Ectodermal cell (in vitro differentiated cells): ENCODE measurements at regions not wholly inside any gene's neighbourhood (a gene's known extent, or its start where the extent isn't known, plus 50 kb on each side); places are given as distances from the start of the nearest gene placed in this dataset.
"Not testable (repeated sequence)": the region's sequence is repeated elsewhere in the genome, so short reads cannot be mapped to it uniquely, and the experiment has no call there.

ENCODE experiments used
- H3K27ac ChIP-seq: 2 replicates; pipeline ENCODE4 v1.7.0; 2013; ENCODE audit warnings: mild to moderate bottlenecking, low read depth, low read length; ENCODE audit not compliant: insufficient read depth, poor library complexity, severe bottlenecking
- H3K27me3 ChIP-seq: 2 replicates; pipeline ENCODE4 v1.7.0; 2013; ENCODE audit warnings: mild to moderate bottlenecking, low read length; ENCODE audit not compliant: insufficient read depth, control insufficient read depth, poor library complexity, severe bottlenecking
- H3K36me3 ChIP-seq: one replicate; pipeline ENCODE4 v1.7.0; 2013; ENCODE audit warnings: low read length; ENCODE audit not compliant: control insufficient read depth, insufficient read depth
- H3K4me1 ChIP-seq: one replicate; pipeline ENCODE4 v1.7.0; 2013; ENCODE audit warnings: low read length; ENCODE audit not compliant: control insufficient read depth, insufficient read depth
- H3K4me3 ChIP-seq: 2 replicates; pipeline ENCODE4 v1.7.0; 2013; ENCODE audit warnings: low read depth, low read length, control low read depth; ENCODE audit not compliant: insufficient read depth
- H3K9me3 ChIP-seq: 2 replicates; pipeline ENCODE4 v1.7.0; 2013; ENCODE audit warnings: mild to moderate bottlenecking, low read length, moderate library complexity; ENCODE audit not compliant: control insufficient read depth
- WGBS, 2 experiments: methylation state at CpG; one replicate each; pipeline ENCODE4 v1.1.7; 2013; ENCODE audit warnings: missing lambda C conversion rate in 2 of 2; 5-methylcytosine and 5-hydroxymethylcytosine counted together

DNA sequence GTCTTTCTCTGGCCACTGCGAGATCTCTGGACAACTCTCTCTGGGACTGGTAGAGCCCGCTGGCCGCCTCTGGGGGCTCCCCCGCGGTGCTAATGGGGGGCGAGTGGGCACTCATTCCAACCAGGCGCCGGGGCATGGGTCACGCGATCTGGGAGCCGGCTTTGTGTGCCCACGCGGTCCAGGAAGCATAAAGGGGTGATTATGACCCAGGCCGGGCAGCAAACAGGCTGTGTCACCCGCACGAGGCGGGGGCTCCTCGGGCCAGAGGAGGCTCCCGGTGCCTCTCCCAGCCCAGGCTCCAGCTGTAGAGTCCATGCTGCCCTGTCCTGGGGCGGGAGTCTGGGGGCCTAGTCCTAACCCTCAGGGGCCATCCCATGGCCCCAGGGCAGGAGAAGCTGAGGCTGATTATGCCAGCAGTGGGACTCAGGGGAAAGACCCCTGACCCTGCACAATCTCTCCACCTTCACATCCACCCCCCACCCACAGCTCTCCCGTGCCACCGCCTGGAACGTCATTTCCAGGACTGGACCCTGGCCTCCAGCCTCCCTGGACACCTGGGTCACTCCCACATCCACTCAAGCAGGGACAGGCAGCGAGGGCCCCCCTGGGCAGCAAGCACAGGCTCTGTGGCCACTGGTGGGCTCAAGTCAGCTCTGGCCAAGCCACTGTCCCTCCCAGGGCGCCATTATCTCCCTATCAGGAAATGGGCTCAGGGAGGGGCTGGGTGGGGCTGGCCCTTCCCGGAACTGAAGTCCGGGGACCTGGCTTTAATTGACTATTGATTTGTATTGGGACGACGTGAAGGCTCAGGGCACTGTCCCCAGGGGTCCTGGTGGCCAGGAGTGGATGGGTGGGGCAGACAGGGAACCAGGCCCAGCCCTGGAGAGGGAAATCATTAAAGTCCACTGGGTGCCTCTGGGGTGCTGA lies 50.0 kb downstream of the PTPRS start:
- no peak overlapping the region for H3K4me3 ChIP-seq
- 93% methylated on average over 29 of the region's 29 CpGs for WGBS, 2 experiments
- no peaks in the 10 kb centered on the region for H3K36me3 ChIP-seq
- no peaks in the 10 kb centered on the region for H3K27me3 ChIP-seq
- H3K4me1 ChIP-seq, result peaks cover 23% of the 10 kb centered on the region
- no peak overlapping the region for H3K27ac ChIP-seq
- H3K9me3 ChIP-seq, result no peaks in the 10 kb centered on the region

DNA sequence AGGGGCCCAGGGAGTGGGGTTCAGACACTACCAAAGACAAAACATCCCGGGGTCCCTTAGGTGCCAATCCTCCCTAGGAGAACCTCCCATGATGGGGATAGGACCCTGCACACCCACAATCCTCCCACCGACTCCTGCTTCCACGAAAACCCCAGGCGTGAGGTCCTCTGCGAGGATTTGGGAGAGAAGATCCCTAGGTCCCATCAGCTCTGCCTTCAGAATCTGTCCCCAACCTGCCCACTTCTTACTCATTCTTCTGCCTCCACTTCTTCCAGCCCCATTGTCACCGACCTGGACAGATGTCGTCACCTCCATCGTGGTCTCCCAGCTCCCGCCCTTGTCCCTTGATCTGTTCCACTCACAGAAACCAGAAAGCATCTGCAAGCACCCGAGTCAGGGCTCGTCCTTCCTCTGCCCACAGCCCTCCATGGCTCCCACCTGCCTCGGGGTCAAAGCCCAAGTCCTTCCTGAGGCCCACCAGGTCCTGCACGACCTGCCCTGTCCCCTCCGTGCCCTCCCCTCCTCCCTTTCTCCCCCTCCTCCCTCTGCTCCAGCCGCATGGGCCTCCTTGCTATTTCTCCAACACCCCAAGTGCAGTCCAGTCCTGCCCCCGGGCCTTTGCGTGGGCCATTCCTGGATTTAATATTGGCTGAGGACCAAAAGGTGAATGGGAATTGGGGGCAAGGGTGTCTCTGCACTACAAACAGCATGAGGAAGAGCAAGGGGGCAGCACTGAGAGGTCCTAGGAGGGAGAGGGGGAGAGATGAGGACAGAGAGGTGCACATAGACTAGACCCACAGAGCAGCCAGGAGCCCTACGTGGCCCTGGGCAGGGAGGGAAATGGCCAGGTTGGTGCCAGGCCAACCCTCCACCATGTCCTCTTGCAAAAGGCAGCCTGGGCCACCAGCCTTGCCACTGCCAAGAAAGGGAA lies 51.3 kb downstream of the PTPRS start:
- H3K27ac ChIP-seq, result no peak overlapping the region
- no peaks in the 10 kb centered on the region for H3K27me3 ChIP-seq
- peaks cover 8% of the 10 kb centered on the region for H3K36me3 ChIP-seq
- H3K4me3 ChIP-seq, result no peak overlapping the region
- H3K9me3 ChIP-seq, result no peaks in the 10 kb centered on the region
- WGBS, 2 experiments, result 89% methylated on average over 18 of the region's 18 CpGs
- peaks cover 23% of the 10 kb centered on the region for H3K4me1 ChIP-seq

DNA sequence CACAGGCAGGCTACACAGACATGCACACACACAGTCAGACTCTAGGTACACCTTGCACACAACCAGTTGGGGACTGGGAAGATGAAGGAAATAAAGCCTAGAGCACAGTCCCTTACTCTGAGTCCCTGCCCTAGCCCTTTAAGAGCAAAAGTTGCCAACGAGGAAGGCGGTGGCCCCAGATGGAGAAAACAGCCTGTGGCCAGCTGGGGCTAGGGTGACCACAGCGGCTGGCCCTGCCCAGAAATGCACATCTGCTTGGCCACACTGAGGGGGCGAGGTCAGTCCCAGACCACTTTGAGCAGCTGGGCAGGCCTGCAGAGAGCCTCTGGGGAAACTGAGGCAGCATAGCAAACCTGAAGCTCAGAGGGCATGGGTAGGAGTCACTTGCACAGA lies 52.3 kb downstream of the PTPRS start:
- H3K27ac ChIP-seq, result no peak overlapping the region
- WGBS, 2 experiments, result 90 to 94% methylated on average over 4 of the region's 4 CpGs
- H3K27me3 ChIP-seq, result no peaks in the 10 kb centered on the region
- H3K4me1 ChIP-seq, result peaks cover 23% of the 10 kb centered on the region
- H3K4me3 ChIP-seq, result no peak overlapping the region
- H3K9me3 ChIP-seq, result no peaks in the 10 kb centered on the region
- peaks cover 8% of the 10 kb centered on the region for H3K36me3 ChIP-seq

DNA sequence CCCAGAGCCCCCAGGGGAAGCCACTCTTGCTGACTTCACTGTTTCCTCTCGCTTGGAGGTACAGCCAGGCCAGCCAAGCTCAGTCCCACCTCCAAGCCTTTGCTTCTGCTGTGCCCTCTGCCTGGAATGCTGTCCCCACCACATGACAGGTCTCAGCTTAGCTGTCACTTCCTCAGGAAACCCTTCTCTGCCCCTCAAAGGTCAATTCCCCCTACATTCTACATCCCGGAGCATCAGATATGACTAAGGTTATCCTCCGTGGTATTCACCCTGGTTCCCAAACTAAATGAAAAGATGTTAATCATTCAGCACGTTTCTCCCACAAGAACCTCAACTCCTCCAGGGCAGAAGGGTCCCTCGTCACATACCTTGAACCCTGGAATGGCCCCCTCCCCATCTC lies 53.5 kb downstream of the PTPRS start:
- 95 to 98% methylated on average over 5 of the region's 5 CpGs for WGBS, 2 experiments
- H3K27me3 ChIP-seq, result no peaks in the 10 kb centered on the region
- no peak overlapping the region for H3K27ac ChIP-seq
- peaks cover 8% of the 10 kb centered on the region for H3K36me3 ChIP-seq
- peaks cover 18% of the 10 kb centered on the region for H3K4me1 ChIP-seq
- H3K9me3 ChIP-seq, result no peaks in the 10 kb centered on the region
- H3K4me3 ChIP-seq, result no peak overlapping the region

DNA sequence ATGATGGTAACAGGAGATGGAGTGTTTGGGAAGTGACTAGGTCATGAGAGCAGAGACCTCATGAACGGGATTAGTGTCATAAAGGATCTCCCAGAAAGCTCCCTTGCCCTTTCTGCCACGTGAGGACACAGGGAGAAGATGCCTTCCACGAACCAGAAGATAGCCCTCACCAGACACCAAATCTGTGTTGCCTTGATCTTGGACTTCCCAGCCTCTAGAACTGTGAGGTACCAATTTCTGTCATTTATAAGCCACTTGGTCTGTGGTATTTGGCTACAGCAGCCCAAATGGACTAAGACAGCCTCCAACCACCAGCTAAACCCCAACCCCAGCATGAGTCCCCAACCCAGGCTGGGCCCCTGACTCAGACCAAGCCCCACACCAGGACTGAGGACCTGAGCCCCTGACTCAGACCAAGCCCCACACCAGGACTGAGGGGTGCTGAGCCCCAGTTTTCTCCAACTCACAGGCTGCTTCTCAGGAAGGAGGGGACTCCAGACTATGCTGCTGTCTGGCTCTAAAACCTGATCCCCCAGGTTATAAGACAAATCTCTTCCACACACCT lies 54.1 kb downstream of the PTPRS start:
- H3K4me1 ChIP-seq, result peaks cover 14% of the 10 kb centered on the region
- no peaks in the 10 kb centered on the region for H3K9me3 ChIP-seq
- no peaks in the 10 kb centered on the region for H3K27me3 ChIP-seq
- no peak overlapping the region for H3K27ac ChIP-seq
- H3K36me3 ChIP-seq, result peaks cover 8% of the 10 kb centered on the region
- 90 to 94% methylated on average over 3 of the region's 3 CpGs for WGBS, 2 experiments
- H3K4me3 ChIP-seq, result no peak overlapping the region

DNA sequence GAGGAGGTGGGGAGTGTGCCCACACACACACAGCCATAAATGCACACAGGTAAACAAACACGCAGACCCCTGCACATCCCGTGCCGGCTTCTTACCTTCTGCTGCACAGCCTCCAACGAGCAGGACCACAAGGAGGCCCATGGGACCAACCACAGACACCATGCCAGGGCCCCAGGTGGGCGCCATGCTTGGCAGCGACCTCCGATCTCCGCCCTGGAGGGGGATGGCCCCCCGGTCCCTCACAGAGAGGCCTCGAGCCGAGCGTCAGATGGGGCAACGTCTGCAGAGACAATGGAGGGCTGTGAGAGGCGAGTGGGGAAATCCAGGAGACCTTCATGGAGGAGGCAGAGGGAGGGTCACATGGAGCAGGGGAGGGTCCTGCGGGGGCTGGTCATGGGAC lies 54.7 kb downstream of the PTPRS start:
- WGBS, 2 experiments, result 88 to 89% methylated on average over 15 of the region's 15 CpGs
- Histone ChIP-seq H3K4me3 (no peak overlapping the region), H3K27ac (no peak overlapping the region), H3K27me3 (no peaks in the 10 kb centered on the region), H3K36me3 (peaks cover 8% of the 10 kb centered on the region), H3K4me1 (peaks cover 8% of the 10 kb centered on the region), H3K9me3 (no peaks in the 10 kb centered on the region)

DNA sequence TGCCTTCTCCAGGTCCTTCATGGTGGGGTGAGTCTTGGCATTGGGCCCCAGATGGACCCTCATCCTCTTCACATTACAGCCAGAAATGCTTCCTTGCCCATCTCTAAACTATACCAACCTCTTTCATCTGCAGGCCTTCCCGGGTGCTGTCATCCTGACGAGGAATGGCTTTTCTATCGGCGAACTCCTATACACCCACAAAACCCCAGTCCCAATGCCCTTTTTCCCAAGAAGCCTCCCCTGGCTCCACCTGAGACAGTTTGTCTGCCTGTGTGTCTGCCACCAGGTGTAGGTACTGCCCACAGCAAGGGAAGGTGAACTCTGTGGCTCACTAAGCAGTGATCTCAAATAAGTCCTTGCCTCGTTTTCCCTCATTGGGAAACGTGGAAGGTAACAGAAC lies 55.3 kb downstream of the PTPRS start:
- Histone ChIP-seq H3K27ac (no peak overlapping the region), H3K9me3 (no peaks in the 10 kb centered on the region), H3K27me3 (no peaks in the 10 kb centered on the region), H3K36me3 (peaks cover 8% of the 10 kb centered on the region), H3K4me3 (no peak overlapping the region), H3K4me1 (peaks cover 5% of the 10 kb centered on the region)
- 94 to 97% methylated on average over 6 of the region's 6 CpGs for WGBS, 2 experiments

DNA sequence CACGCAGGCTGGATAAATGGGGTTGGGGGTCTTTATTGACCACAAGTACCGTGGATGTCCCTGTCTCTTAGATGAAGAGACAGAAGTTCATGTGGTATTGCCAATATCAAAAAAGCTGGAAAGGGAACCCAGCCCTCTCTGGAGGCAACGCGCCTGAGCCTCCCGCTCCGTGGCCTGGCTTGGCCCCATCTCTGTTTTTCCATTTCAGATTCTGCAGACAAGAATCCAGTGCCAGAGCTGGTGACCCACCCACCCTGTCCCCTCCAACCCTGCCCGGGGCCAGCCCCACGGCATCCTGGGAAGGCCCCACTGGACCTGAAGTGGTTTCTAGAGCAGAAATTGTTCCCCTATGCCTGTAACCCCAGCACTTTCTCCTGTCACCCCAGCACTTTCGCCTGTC lies 57.7 kb downstream of the PTPRS start:
- Histone ChIP-seq H3K4me3 (no peak overlapping the region), H3K27me3 (no peaks in the 10 kb centered on the region), H3K9me3 (no peaks in the 10 kb centered on the region), H3K27ac (no peak overlapping the region), H3K36me3 (peaks cover 8% of the 10 kb centered on the region), H3K4me1 (no peaks in the 10 kb centered on the region)
- 93% methylated on average over 9 of the region's 9 CpGs for WGBS, 2 experiments

DNA sequence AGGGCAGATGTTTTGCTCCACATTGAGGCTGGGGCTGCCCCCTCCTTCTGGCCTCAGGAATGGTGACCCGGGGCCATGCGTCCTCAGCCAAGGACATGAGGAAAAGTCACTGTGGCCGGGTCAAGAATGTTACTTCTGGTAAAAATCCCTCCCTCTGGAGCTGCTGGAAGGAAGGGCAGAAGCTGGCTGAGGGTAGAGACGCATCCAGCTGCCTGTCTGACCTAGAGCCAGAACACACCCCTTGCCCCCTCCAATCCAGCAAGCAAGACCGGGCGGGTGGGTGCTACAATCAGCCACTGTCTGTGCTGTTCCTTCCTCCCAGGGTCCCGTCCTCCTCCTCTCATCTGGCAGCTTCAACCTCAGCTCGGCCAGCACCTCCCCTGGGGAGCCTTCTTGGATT lies 59.0 kb downstream of the PTPRS start:
- no peak overlapping the region for H3K27ac ChIP-seq
- peaks cover 8% of the 10 kb centered on the region for H3K36me3 ChIP-seq
- no peaks in the 10 kb centered on the region for H3K27me3 ChIP-seq
- H3K9me3 ChIP-seq, result no peaks in the 10 kb centered on the region
- H3K4me1 ChIP-seq, result no peaks in the 10 kb centered on the region
- WGBS, 2 experiments, result 92 to 93% methylated on average over 8 of the region's 8 CpGs
- H3K4me3 ChIP-seq, result no peak overlapping the region

DNA sequence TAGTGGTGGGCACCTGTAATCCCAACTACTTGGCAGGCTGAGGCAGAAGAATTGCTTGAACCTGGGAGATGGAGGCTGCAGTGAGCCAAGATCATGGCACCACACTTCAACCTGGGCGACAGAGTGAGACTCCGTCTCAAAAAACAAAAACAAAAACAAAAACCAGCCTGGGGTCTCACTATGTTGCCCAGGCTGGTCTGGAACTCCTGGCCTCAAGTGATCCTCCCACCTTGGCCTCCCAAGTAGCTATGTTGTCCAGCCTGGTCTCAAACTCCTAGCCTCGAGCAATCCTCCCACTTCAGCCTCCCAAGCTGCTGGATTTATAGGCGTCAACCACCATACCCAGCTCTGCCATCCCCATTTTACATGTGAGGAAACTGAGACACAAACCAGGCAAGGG lies 64.9 kb downstream of the PTPRS start:
- H3K4me1 ChIP-seq, H3K27me3 ChIP-seq, H3K27ac ChIP-seq, H3K4me3 ChIP-seq, H3K9me3 ChIP-seq: not testable (repeated sequence)
- H3K36me3 ChIP-seq, result peaks cover 25% of the 10 kb centered on the region
- WGBS, 2 experiments, result 92 to 97% methylated on average over 4 of the region's 4 CpGs
